GM12878 (cell line): ENCODE measurements at regions not wholly inside any gene's neighbourhood (a gene's known extent, or its start where the extent isn't known, plus 50 kb on each side); places are given as distances from the start of the nearest gene placed in this dataset.

ENCODE experiments used
- ATAC-seq: fragments of 200-7000 bp; cut with Tn5 transposase; 3 replicates; pipeline ENCODE4 v1.9.1; 2020; ENCODE audit warnings: mild to moderate bottlenecking, moderate library complexity
- BruUV-seq: library from RNA; stranded (reverse); fragments of 400-500 nt; replicated peaks from 2 replicates; lab custom pipeline; 2021; lab: Mats Ljungman, UMichigan
- CTCF ChIA-PET: fragments of 300-600 bp; sonication (Branson Sonifier 250); formaldehyde crosslinking; extraction: SDS; loops from one replicate; lab custom pipeline; 2021; ENCODE audit warnings: inconsistent platforms; lab: Yijun Ruan, JAX
- POLR2A ChIA-PET: fragments of 350-600 bp; formaldehyde crosslinking; extraction: SDS; loops from one replicate; lab custom pipeline; 2021; ENCODE audit warnings: inconsistent platforms; lab: Charles Lee
- RAD21 ChIA-PET: fragments of 300-600 bp; sonication (Branson Sonifier 250); formaldehyde crosslinking; loops from one replicate; lab custom pipeline; 2023; ENCODE audit warnings: antibody characterized with exemption; ENCODE audit not compliant: unreplicated experiment; lab: Charles Lee
- SMC1A ChIA-PET: fragments of 300-600 bp; sonication (Branson Sonifier 250); formaldehyde crosslinking; loops from one replicate; lab custom pipeline; 2023; ENCODE audit not compliant: unreplicated experiment, uncharacterized antibody; lab: Charles Lee
- DNase-seq: peaks from one replicate; pipeline ENCODE4 v3.0.0-alpha.2; 2011; ENCODE audit warnings: low read depth, low spot score
- FAIRE-seq: peaks from 3 replicates; lab custom pipeline; 2011; peaks lifted over from hg19 to GRCh38; lab: Jason Lieb, UNC
- H2AFZ ChIP-seq: 2 replicates; pipeline ENCODE4 v1.6.0; 2011; ENCODE audit warnings: low read depth, low read length, control low read depth; ENCODE audit not compliant: control insufficient read depth
- H3K27ac ChIP-seq: 2 replicates; pipeline ENCODE4 v1.5.1; 2011; ENCODE audit warnings: control low read depth; ENCODE audit not compliant: control insufficient read depth, insufficient read depth
- H3K27me3 ChIP-seq, 2 experiments: replicated peaks in 1 of 2; 2 replicates each; pipeline versions ENCODE4 v1.6.0 to v1.6.1; 2011; ENCODE audit warnings: low read length in 1 of 2; ENCODE audit not compliant: control insufficient read depth in 2 of 2, insufficient read depth in 2 of 2
- H3K36me3 ChIP-seq, 2 experiments: 2 replicates each; pipeline ENCODE4 v1.5.1; 2011; ENCODE audit warnings: low read length in 1 of 2; ENCODE audit not compliant: control insufficient read depth in 2 of 2, insufficient read depth in 2 of 2
- H3K4me1 ChIP-seq: 2 replicates; pipeline ENCODE4 v1.6.1; 2011; ENCODE audit warnings: mild to moderate bottlenecking, low read length, moderate library complexity, mixed read lengths; ENCODE audit not compliant: control insufficient read depth, insufficient read depth
- H3K4me2 ChIP-seq: 2 replicates; pipeline ENCODE4 v1.6.0; 2011; ENCODE audit warnings: control low read depth; ENCODE audit not compliant: control insufficient read depth, insufficient read depth
- H3K4me3 ChIP-seq: fragments of 200-600 bp; sonication (generic); 2 replicates; pipeline ENCODE4 v1.5.1; 2016
- H3K79me2 ChIP-seq: 2 replicates; pipeline ENCODE4 v1.6.0; 2011; ENCODE audit warnings: low read length; ENCODE audit not compliant: control insufficient read depth, insufficient read depth
- H3K9ac ChIP-seq: 2 replicates; pipeline ENCODE4 v1.8.0; 2011; ENCODE audit warnings: low read length, control low read depth, mixed read lengths; ENCODE audit not compliant: control insufficient read depth, insufficient read depth
- H3K9me3 ChIP-seq: replicated peaks from 3 replicates; pipeline ENCODE4 v1.5.1; 2011; ENCODE audit warnings: mild to moderate bottlenecking, low read length; ENCODE audit not compliant: control insufficient read depth, insufficient read depth
- H4K20me1 ChIP-seq: 2 replicates; pipeline ENCODE4 v1.6.0; 2011; ENCODE audit not compliant: control insufficient read depth, insufficient read depth
- CEBPB ChIP-seq, 2 experiments: fragments of 150-350 bp in 1 of 2; IDR thresholded peaks; 2 replicates each; pipeline ENCODE4 v1.6.1; 2012 to 2014; ENCODE audit warnings: low read depth in 2 of 2, low read length in 2 of 2, borderline replicate concordance in 1 of 2, inconsistent platforms in 1 of 2
- CREM ChIP-seq: IDR thresholded peaks from 2 replicates; pipeline ENCODE4 v1.6.1; 2014; ENCODE audit warnings: antibody characterized with exemption, low read depth
- CTCF ChIP-seq, 3 experiments: IDR thresholded peaks in 2 of 3; conservative IDR thresholded peaks in 1 of 3; 2 replicates each; pipeline ENCODE4 v1.5.1; 2011; ENCODE audit warnings: low read depth in 3 of 3, low read length in 3 of 3, mild to moderate bottlenecking in 3 of 3, control low read depth in 2 of 3, moderate library complexity in 2 of 3, inconsistent platforms in 1 of 3, mixed read lengths in 1 of 3; ENCODE audit not compliant: control insufficient read depth in 2 of 3, insufficient read depth in 1 of 3; ENCODE audit errors: extremely low read depth in 1 of 3
- E2F8 ChIP-seq: fragments of 450-650 bp; IDR thresholded peaks from 2 replicates; pipeline ENCODE4 v1.6.1; 2018; ENCODE audit warnings: mild to moderate bottlenecking, low read depth, moderate library complexity; ENCODE audit not compliant: partially characterized antibody
- HCFC1 ChIP-seq: fragments of 150-350 bp; IDR thresholded peaks from 2 replicates; pipeline ENCODE4 v1.6.1; 2014; ENCODE audit warnings: low read length
- IRF4 ChIP-seq: IDR thresholded peaks from 2 replicates; pipeline ENCODE4 v1.6.1; 2011; ENCODE audit warnings: low read depth, low read length
- JUND ChIP-seq: IDR thresholded peaks from 2 replicates; pipeline ENCODE4 v1.6.1; 2012; ENCODE audit warnings: low read depth, mild to moderate bottlenecking, low read length, improper control_type of control experiment, moderate library complexity
- KDM1A ChIP-seq: fragments of 200-600 bp; sonication (generic); IDR thresholded peaks from 2 replicates; pipeline ENCODE4 v1.6.1; 2016; ENCODE audit warnings: borderline replicate concordance
- LARP7 ChIP-seq: fragments of 450-650 bp; IDR thresholded peaks from 2 replicates; pipeline ENCODE4 v1.6.1; 2017; ENCODE audit warnings: mild to moderate bottlenecking
- MEF2A ChIP-seq: IDR thresholded peaks from 2 replicates; pipeline ENCODE4 v1.6.1; 2011; ENCODE audit warnings: low read depth, mild to moderate bottlenecking, low read length, moderate library complexity; ENCODE audit not compliant: insufficient read depth
- MXI1 ChIP-seq: fragments of 150-350 bp; IDR thresholded peaks from 2 replicates; pipeline ENCODE4 v1.6.1; 2011; ENCODE audit warnings: low read depth, mild to moderate bottlenecking, inconsistent platforms, low read length, improper control_type of control experiment
- MYB ChIP-seq: fragments of 150-350 bp; IDR thresholded peaks from 2 replicates; pipeline ENCODE4 v1.6.1; 2014; ENCODE audit warnings: mild to moderate bottlenecking, low read depth, low read length, borderline replicate concordance
- SMAD5 ChIP-seq: IDR thresholded peaks from 2 replicates; pipeline ENCODE4 v1.6.1; 2016; ENCODE audit warnings: antibody characterized with exemption, low read depth
- SUZ12 ChIP-seq: fragments of 200-600 bp; sonication (generic); IDR thresholded peaks from one replicate; pipeline ENCODE4 v1.6.1; 2018; ENCODE audit warnings: antibody characterized with exemption, mild to moderate bottlenecking; ENCODE audit not compliant: unreplicated experiment
- ZNF274 ChIP-seq: IDR thresholded peaks from one replicate; pipeline ENCODE4 v1.8.0; 2011; ENCODE audit not compliant: insufficient read length, insufficient read depth
- WGBS: methylation state at CpG from one replicate; pipeline ENCODE4 v1.1.6; 2016; ENCODE audit warnings: low lambda C conversion rate; ENCODE audit not compliant: insufficient replicate concordance, insufficient coverage; ENCODE audit errors: missing lambda C conversion rate; 5-methylcytosine and 5-hydroxymethylcytosine counted together
- in situ Hi-C: fragments of 300-500 bp; cut with MboI; formaldehyde crosslinking; loops from 9 replicates; pipeline ENCODE4 v1.14.3; 2018; ENCODE audit warnings: mixed read lengths
- intact Hi-C: fragments of 100-400 bp; cut with micrococcal nuclease; formaldehyde crosslinking; loops from one replicate; pipeline ENCODE4 v1.14.2; 2022; ENCODE audit not compliant: unreplicated experiment

GRCh38 chrX:39894683-39895082 lies 203.1 kb downstream of the BCOR start:
- peaks cover 24% of the 10 kb centered on the region for H3K4me1 ChIP-seq
- ATAC-seq (no peak), DNase-seq (no peak), FAIRE-seq (no peak)
- no peak overlapping the region for H3K27ac ChIP-seq
- ChIA-PET CTCF (no interaction called here), SMC1A (no interaction called here), RAD21 (no interaction called here), POLR2A (no interaction called here)
- TF ChIP-seq MEF2A (no peak), CREM (no peak), SUZ12 (no peak), LARP7 (no peak), SMAD5 (no peak), CEBPB (IDR thresholded peaks at IDR 0.05; ENCODE audit: borderline replicate concordance in 1 of 2, low read depth in 2 of 2, low read length in 2 of 2) (no peak), KDM1A (no peak), E2F8 (no peak), HCFC1 (no peak), IRF4 (no peak), ZNF274 (no peak), CTCF (IDR thresholded peaks at IDR 0.05 in 2 of 3, conservative IDR thresholded peaks at IDR 0.05 in 1 of 3; ENCODE audit: control insufficient read depth in 2 of 3, extremely low read depth in 1 of 3, insufficient read depth in 1 of 3, low read depth in 3 of 3, low read length in 3 of 3) (no peak), MYB (no peak), JUND (no peak), MXI1 (no peak)
- H3K79me2 ChIP-seq: no peaks in the 10 kb centered on the region
- no TSS peak for BruUV-seq
- no peak overlapping the region for H3K4me2 ChIP-seq
- H4K20me1 ChIP-seq: no peaks in the 10 kb centered on the region
- intact Hi-C loops: no loop called here
- no peaks in the 10 kb centered on the region; the same call in 2 of the 3 replicates for H3K9me3 ChIP-seq
- WGBS: 63% methylated on average over 4 of the region's 4 CpGs
- H3K9ac ChIP-seq: no peak overlapping the region
- in situ Hi-C loops: no loop called here
- H3K4me3 ChIP-seq: no peak overlapping the region
- H3K36me3 ChIP-seq: no peaks in the 10 kb centered on the region
- H2AFZ ChIP-seq: no peak overlapping the region
- H3K27me3 ChIP-seq: no peaks in the 10 kb centered on the region
